ENCODE measurements at regions not wholly inside any gene's neighbourhood (a gene's known extent, or its start where the extent isn't known, plus 50 kb on each side); places are given as distances from the start of the nearest gene placed in this dataset.

- H3K27me3 ChIP-seq: peaks cover 0 to 30% (median 0%) of the 10 kb centered on the region in 9 donors
- no peak overlapping the region for H3K4me3 ChIP-seq
- no peak for TF ChIP-seq POLR2A (IDR thresholded peaks at IDR 0.05)
- TF ChIP-seq CTCF (IDR thresholded peaks at IDR 0.05): no peak
- DNase-seq (no peak), ATAC-seq (no peak)
- WGBS, 4 donors: 62 to 87% (median 76%) methylated on average over 5 of the region's 5 CpGs
- no peak overlapping the region for H3K27ac ChIP-seq
- intact Hi-C loops (cut with DNase I): loop anchor here in 1 of 10 donors (10.0 kb wide), 1 partner anchor 65 kb away; the partner anchor contains the start of gene NKD1
- no peaks in the 10 kb centered on the region for H3K4me1 ChIP-seq
- no peaks in the 10 kb centered on the region for H3K36me3 ChIP-seq
- H3K9me3 ChIP-seq: peaks cover 0 to 6% (median 0%) of the 10 kb centered on the region in 12 donors
These were observed 68.4 kb upstream of the NKD1 start for GRCh38 chr16:50479771-50480170.

- Histone ChIP-seq H3K4me3 (no peak overlapping the region), H3K36me3 (no peaks in the 10 kb centered on the region), H3K27me3 (peaks cover 0 to 30% (median 0%) of the 10 kb centered on the region in 9 donors), H3K4me1 (no peaks in the 10 kb centered on the region), H3K27ac (no peak overlapping the region), H3K9me3 (peaks cover 0 to 4% (median 0%) of the 10 kb centered on the region in 12 donors)
- ATAC-seq (no peak), DNase-seq (no peak)
- 63 to 68% (median 65%) methylated on average over 9 of the region's 9 CpGs for WGBS, 4 donors
- intact Hi-C loops (cut with DNase I): no loop called here
- TF ChIP-seq CTCF (IDR thresholded peaks at IDR 0.05) (no peak), POLR2A (IDR thresholded peaks at IDR 0.05) (no peak)
These were observed 69.4 kb upstream of the NKD1 start for GRCh38 chr16:50478773-50479149.

- TF ChIP-seq POLR2A (IDR thresholded peaks at IDR 0.05): no peak
- TF ChIP-seq CTCF (IDR thresholded peaks at IDR 0.05): no peak
- Histone ChIP-seq H3K9me3 (peaks cover 0 to 4% (median 0%) of the 10 kb centered on the region in 12 donors), H3K27ac (no peak overlapping the region), H3K4me3 (no peak overlapping the region), H3K27me3 (peaks cover 0 to 30% (median 0%) of the 10 kb centered on the region in 9 donors), H3K4me1 (no peaks in the 10 kb centered on the region), H3K36me3 (no peaks in the 10 kb centered on the region)
- WGBS, 4 donors: 69 to 77% (median 70%) methylated on average over 19 to 21 of the region's 21 CpGs
- no peak for DNase-seq
- intact Hi-C loops (cut with DNase I): no loop called here
- no peak for ATAC-seq
These were observed 70.0 kb upstream of the NKD1 start for GRCh38 chr16:50478075-50478772.

- DNase-seq: no peak
- TF ChIP-seq POLR2A (IDR thresholded peaks at IDR 0.05) (no peak), CTCF (IDR thresholded peaks at IDR 0.05) (no peak)
- Histone ChIP-seq H3K9me3 (peaks cover 0 to 2% (median 0%) of the 10 kb centered on the region in 12 donors), H3K27me3 (peaks cover 0 to 19% (median 0%) of the 10 kb centered on the region in 9 donors), H3K27ac (no peak overlapping the region), H3K4me1 (no peaks in the 10 kb centered on the region), H3K36me3 (no peaks in the 10 kb centered on the region), H3K4me3 (no peak overlapping the region)
- ATAC-seq: no peak
- intact Hi-C loops (cut with DNase I): no loop called here
- 73 to 81% (median 77%) methylated on average over 14 of the region's 14 CpGs for WGBS, 4 donors
These were observed 71.5 kb upstream of the NKD1 start for GRCh38 chr16:50476486-50477255.

All from heart left ventricle (tissue), 16 donors.